Activated CD4-positive, alpha-beta T cell treated with anti-CD3 and anti-CD28 coated beads, Interleukin-2, amount 50 U/mL, for 24 hours (primary cell): ENCODE measurements at regions not wholly inside any gene's neighbourhood (a gene's known extent, or its start where the extent isn't known, plus 50 kb on each side); places are given as distances from the start of the nearest gene placed in this dataset.
A peak's percentile ranks its signal among the peaks of the same experiment; 100 is the strongest.

Experiments
- DNase-seq, 2 donors: peaks; one replicate each; pipeline ENCODE4 v3.0.0-alpha.2; 2020; ENCODE audit warnings: low read depth in 1 of 2, low spot score in 1 of 2

DNA sequence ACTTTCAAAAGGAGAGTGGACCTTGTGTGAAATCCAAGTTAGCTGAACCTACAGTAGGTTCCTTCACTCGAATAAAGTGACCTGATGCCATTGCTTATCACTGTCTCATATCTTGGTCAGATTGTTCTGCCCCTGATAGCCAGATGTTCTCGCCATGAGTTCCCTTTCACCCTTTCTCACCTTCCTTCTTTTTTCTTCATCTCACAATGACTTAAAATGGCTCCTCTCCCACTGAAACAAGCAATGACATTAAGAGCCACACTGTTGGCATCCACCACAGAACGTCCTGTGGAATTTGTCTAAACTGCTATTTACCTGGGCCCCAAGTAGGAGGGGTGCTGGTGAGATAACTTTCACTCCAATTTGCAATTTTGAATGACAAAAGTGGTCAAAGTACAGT lies 227.6 kb upstream of the PPP1R2C start:
- no peak for DNase-seq

DNA sequence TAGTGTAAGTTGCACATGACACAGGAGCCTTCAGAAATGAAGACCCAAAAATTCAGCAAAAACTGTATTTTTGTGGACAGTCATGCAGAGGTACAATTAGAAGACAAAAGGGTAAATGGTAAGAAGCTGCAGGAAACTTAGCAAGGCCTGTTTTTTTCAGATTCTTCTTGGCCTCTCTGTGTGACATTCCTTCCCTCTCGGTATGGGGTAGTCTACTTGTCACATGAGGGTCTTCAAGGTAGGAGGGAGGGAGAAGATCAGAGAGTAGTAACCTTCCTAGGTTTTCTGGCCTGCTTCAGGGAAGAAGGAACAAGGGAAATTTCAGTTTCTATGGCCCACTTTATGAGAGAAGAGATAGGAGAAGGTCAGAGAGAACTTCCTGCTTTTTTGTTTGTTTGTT lies 230.4 kb upstream of the PPP1R2C start:
- DNase-seq: no peak

DNA sequence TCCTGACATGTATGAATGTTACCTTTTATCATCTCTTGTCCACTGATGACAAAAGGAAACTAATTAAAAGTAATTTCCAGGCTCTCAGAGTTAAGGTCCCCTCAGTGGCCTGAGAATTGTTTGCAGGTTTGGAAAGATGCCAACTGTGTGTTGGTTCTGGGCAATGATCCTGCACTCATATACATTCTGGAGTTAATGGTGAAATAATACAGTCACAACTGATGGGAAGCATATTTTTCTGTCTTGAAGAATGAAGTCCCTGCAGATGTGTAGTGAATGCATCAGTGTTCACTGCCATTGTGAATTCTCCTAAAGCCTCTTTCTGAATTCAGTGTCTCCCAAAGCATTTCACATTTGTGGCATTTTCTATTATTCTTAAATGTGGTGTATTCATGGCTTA lies 238.1 kb upstream of the PPP1R2C start:
- no peak for DNase-seq

DNA sequence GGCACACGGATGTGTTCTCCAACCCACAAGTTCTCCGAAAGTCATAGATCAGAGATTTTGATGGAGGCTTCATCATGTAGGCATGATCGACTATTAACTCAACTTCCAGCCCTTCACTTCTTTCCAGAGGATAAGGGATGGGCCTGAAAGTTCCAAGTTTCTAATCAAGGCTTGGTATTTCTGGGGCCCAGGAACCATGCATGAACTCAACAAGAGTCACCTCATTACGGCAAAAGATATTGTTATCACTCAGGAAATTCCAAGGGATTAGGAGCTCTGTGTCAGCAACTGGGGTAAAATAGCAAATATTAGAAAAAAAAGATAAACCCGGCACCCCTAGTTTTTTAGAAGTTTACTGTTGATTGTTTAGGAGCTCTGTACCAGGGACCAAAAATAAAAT lies 240.1 kb upstream of the PPP1R2C start:
- DNase-seq: no peak

DNA sequence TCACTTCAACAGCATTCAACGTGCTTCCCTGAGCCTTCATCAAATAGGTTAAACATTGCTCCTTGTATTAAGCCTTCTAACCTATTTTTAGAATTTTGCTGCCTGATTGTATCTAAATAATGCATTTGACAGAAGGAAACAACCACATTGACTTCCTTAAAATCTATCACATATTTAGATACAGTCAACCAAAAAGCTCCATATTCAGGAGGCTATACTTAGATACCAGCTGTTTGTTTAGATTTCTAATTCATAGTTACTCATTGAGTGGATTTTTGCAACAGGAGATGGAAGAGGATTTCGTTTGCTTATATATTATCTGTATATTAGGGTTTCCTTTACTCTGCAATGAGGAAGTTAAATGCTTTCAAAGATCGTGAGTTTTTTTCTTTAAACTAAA lies 241.1 kb upstream of the PPP1R2C start:
- no peak for DNase-seq

DNA sequence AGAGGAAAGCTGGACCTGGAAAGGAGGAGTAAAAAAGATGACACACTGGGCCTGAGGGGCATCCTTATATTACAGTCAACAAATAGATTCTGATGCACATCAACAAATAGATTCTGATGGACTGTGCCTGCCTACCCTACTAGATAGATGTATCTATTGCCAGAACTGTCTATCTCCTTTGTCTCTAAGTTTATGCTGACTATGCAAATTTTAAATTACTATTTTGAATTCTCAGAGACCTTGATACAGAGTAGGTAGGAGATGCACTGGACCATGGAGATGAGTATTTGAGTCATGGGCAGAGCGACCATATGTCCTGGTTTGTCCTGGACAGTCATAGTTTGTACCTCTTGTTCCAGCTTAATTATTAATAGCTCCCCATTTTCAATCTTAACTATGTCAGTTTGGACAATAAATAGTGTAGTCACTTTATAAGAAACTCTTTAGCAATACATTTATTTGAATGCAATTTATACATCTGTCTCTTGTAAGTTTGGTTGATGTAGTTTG lies 247.9 kb upstream of the PPP1R2C start:
- no peak for DNase-seq

DNA sequence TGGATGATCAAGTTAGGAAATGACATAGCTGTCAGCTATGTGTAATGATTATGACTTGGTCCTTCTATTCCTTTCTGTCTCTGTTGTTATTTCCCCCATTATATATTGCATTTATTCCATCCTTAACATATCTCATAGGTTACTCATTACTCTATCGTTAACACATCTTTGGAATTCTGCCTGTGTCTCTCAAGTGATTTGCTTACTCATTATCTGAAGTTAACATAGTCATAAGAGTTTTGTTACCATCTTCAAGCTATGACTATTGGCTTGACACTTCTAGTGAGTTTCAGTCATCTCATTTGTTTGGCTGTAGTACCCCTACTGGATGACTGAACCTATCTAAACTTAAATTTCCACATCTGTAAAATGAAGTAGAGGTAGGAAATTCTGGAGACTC lies 286.1 kb upstream of the PPP1R2C start:
- no peak for DNase-seq

DNA sequence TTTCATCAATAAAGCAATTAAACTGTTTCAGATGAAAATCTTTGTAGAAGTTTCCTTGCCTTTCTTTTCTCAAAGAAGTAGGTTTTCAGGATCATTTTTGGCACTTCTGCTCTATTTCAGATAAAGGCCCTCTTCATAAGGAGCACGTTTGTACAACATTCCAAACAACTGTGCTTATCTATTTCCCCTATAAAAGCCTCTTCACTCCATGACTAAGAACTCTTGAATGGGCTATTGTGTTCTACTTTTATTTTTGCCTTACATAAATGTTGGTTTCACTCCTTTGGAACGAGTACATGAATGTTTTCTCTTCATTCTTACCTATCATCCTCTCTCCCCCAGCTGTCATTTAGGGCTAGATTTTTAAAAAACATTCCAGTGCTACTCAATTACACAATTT lies 288.0 kb upstream of the PPP1R2C start:
- no peak for DNase-seq

DNA sequence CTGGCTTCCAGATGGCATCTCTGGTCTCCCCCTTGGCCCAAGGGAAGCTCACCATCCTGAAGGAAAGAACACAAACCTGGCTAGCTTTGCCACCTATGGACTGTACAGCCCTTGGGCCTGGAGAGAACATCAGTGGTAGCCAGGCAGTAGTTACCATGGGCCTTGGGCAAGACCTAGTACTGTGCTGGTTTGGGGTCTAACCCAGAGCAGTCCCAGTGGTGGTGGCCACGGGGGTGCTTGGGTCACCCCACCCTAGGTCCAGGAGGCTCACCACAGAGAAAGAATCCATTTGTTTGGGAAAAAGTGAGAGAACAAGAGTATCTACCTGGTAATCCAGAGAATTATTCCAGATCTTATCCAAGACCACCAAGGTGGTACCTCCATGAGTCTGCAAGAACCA lies 290.7 kb upstream of the PPP1R2C start:
- DNase-seq: no peak

DNA sequence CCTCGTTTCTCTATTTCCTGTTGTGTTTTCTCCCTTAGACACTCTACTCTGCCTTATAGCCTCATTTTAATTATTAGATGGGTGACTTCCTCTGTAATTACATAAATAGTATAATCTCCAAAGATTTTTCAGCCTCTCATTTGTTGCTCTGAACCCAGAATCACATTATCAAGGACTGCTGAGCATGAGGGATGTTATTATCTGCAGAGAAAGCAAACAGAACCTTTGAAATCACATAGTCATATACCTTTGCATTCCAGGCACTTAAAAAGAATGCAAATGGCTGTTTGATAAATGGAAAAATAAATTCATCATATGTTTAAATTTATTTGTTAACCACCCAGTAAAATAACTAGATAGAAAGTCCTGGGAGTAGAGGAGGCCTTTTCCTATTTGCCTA lies 305.1 kb upstream of the PPP1R2C start:
- no peak for DNase-seq

DNA sequence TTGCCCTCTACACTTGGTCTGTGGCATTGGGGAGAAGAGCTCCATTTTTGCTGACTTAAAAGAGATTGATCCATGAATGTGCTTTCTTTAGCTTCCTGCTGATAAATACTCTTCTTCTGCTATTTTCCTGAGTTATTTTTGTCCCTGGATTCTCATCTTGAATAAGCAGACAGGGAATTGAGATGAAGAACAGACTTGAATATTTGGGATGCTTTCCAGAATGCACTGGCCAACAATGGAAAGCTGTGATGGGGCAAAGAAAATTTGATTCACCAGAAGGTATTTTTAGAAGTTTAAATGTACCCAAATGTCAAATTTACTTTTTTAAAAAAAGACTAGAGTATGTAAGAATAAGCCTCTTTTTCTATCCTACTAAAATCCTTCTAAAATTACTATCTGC lies 309.9 kb upstream of the PPP1R2C start:
- no peak for DNase-seq

DNA sequence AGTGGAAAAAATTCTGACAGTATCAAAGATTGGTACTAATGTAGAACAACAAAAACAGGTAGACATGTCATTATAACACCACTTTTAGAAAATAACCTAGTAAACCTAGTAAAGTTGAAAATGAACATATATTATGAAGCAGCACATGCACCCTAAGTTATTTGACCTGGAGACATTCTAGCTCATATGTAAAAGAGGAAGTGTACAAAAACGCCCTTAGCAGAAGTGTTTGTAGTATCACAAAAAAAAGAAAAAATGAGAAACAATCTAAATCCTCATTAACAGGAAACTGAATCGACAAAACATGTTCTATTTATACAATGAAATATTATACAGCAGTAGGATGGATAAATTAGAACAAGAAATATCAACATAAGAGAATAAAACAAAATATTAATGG lies 318.9 kb upstream of the PPP1R2C start:
- DNase-seq: no peak

DNA sequence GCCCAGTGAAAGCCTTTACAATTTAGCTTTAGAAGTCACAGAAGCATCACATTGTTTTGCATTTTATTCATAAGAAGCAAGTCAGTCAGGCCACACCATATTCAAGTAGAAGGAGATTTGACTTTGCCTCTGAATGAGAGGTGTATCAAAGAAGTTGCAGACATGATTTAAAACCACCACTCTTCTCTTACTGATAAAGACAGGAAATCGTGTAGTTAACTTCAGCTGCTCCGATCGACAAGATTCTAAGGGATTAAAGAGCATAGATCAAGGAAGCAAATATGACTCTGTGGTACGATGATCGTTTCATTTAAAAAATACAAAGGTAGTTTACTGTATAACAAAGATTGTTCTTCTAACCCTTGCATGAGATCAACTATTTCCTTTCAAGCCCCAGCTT lies 328.0 kb upstream of the PPP1R2C start:
- DNase-seq: no peak

DNA sequence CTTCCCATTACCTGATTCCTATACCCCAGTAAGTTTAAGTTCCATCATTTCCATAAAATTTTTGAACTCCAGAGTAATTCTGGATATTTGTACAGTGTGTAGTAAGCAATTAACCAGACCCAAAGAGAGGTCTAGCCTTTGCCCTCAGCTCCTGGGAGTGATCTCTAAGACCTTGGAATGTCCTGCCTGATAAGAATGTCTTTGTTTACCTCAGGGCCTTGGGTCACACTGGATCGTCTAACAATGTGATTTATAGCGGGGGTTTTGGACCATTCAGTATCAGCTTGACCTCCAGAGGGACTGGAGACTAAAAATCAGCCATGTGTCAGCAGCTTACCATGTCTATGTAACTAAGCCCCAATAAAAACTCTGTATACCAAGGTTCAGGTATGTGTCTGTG lies 330.9 kb upstream of the PPP1R2C start:
- DNase-seq: no peak

DNA sequence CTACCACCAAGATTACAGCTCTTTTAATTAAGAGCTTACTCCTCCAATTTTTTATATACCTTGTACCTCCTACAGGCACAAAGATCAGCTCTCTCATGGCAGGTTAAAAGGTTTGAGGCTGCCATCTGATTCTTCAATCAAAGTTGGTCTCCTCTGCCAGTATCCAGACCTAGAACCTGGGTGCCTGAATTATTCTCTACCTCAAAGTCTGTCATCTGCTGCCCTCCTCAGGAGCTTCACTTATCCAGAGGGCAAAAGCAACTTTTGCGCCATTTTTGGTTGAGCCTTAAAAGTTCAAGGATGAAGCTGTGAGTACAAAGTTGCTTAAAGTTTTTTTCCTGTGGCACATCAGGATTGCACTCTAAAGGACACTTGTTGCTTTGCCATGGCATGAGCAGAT lies 343.7 kb upstream of the PPP1R2C start:
- no peak for DNase-seq

DNA sequence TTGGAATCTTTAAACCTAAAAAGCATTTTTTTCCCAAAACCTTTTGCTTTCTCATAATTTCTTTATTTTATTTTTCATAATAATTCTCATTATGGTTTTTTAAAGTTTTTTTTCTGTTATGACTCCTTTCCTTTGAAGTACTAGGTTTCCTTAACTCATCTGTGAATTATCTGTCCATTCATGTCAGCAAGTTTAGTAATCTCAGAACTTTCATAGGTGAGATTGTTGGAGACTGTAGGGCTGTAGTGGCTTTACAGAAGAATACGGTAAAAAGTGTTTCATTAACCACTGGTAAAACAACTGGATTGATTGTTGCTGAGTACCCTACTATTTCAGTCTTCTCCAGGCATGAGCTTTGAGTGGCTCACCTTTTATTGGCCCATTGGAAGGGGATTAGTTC lies 361.7 kb upstream of the PPP1R2C start:
- DNase-seq: no peak

DNA sequence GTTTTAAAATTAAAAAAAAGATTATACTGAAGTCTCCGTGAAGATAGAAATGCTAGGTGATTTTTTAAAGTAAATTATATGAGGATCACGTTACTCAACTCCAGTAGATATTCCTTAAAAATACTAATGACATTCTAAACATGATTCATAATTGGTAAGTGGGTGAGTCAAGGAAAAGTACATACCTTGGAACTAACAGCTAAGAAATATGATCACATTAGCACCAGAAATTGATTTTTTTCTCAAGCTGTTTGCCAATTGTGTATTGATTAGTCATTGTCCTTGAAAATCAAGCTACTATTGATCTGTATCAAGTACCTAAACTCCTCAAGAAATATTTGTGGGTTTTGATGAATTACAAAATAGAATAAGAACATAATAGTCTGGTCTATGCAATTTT lies 362.6 kb upstream of the PPP1R2C start:
- DNase-seq: no peak

DNA sequence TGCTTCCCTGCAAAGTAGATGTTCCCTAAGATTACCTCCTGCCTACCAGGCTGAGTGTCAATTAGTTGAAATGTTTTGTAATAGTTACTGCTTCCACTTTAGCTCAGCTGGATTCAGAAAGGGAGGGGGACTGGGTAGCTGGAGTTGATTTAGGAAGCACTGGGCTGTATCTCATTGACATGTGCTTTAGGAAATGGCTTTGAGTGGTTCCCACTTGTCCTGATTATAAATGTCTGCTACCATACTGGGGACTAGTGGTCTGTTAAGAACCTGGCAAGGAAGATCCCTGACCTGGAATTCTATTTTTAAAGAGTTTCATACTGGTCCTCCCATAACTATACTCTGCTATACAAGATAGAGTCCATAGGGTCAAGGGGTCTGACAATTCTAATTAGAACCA lies 363.9 kb upstream of the PPP1R2C start:
- no peak for DNase-seq

DNA sequence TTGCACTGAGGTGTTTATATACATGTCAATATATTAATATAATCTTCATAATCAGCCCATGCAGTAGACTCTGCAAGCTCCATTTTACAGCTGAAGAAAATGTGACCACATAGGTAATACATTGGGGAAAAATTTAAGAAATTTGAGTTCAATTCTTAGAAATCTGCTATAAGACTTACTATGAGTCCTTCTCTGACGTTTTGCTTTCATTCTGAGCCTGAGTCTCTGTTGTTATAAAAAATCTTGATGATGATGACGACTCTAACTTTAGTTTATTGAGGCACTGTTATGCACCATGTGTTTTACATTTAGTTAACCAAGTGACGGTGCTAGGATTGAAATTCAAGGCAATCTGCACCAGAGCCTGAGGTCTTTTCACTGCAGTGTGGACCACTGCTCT lies 370.3 kb upstream of the PPP1R2C start:
- no peak for DNase-seq

DNA sequence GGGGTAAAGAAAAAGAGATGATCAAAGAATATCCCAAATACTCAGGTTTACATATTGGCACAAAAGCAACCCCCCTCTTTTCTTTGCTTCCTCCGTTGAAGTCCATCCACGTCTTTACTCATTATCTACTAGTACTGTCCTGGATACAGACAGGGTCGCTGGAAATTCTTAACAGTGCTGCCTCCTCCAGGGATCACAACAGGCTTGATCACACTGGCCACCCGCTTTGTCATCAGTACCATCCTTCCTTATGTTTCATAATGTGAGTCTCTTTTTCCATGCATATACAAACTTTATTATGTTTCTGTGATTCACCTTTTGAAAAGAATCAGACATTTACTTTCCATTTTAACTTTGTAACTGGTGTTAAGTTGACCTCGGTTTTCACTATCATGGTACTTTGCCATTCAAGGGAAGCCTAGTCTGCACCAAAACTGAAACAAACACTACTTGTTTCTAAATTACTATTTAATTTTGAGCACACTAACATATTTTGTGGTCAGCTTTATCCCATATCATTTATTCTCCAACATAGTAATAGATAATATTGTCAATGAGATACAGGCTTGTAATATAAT lies 387.5 kb upstream of the PPP1R2C start:
- peak in 1 of 2 donors; percentile 0 for DNase-seq

DNA sequence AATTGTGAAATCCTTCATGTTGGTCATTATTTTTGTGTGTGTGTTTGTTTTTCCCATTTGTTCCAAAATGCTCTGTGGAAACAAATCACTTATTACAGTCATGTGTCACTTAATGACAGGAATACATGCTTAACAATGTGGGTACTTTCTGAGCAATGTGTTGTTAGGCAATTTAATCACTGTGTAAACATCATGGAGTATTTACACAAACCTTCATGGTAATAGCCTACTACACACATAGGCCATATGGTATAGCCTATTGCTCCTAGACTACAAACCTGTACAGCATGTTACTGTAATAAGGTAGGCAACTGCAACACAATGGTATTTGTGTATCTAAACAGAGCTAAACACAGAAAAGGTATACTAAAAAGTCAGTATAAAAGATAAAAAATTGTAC lies 388.9 kb upstream of the PPP1R2C start:
- DNase-seq: no peak

DNA sequence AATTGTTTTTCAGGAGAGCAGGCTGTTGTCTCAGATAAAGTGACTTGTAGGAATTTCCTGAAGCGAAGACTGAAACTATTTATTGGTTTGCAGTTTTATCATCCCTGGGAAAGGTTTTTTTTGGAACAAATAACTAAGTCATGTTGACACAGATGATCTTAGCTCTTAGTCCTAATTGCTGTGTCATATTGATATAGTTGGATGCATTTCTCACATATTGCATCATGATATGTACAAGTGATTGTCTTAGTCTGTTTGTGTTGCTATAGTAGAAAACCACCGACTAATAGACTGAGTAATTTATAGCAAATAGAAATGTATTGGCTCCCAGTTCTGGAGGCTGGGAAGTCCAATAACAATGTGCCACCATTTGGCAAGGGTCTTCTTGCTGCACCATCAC lies 397.5 kb upstream of the PPP1R2C start:
- DNase-seq: no peak

DNA sequence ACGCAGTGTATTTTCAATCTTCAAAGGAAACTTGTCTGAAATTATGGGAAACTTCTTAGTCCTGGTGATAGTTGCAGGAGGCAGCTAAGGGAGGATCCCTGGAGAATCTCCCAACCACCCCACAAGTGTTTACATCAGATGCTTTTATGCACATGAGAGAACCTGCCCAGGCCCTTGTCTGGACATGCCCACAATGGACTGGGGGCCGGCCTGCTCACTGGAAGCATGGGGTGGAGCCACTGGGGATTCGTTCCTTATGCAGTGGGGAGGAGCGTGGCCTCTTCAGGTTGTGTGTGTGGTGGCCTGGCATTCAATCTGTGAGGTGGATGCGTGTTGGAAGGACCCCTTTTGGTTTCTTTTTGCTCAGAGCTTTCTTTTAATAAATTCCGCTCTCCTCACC lies 398.7 kb upstream of the PPP1R2C start:
- DNase-seq: no peak

DNA sequence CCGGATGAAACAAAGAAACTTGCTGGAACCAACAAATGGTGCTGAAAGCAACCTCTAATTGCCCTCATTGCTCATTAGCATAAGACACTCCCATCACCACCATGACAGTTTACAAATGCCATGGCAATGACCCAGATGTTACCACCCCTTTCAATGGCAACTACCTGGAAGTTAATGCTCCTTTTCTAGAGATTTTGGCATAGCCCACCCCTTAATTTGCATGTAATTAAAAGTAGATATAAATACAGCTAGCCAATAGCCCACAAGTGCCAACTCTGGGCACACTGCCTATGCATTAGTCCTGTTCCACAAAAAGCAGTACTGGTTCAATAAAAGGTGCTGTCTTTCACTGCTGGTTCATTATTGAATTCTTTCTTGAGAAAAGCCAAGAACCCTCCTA lies 410.3 kb upstream of the PPP1R2C start:
- DNase-seq: no peak
